Raji (cell line): ENCODE measurements at regions not wholly inside any gene's neighbourhood (a gene's known extent, or its start where the extent isn't known, plus 50 kb on each side); places are given as distances from the start of the nearest gene placed in this dataset.

Experiments
- POLR2A ChIP-seq: IDR thresholded peaks from 2 replicates; pipeline ENCODE4 v1.6.1; 2011; ENCODE audit warnings: low read depth, low read length, control low read depth; ENCODE audit not compliant: insufficient read depth

- TF ChIP-seq POLR2A = no peak
These were observed 131.7 kb downstream of the PSAT1 start for GRCh38 chr9:78428640-78429039.

GRCh38 chr9:78430387-78430786 lies 133.5 kb downstream of the PSAT1 start:
- no peak for TF ChIP-seq POLR2A

GRCh38 chr9:78436873-78437272 lies 139.9 kb downstream of the PSAT1 start:
- TF ChIP-seq POLR2A = no peak

GRCh38 chr9:78437296-78437695 lies 140.4 kb downstream of the PSAT1 start:
- TF ChIP-seq POLR2A = no peak

GRCh38 chr9:78437806-78438205 lies 140.9 kb downstream of the PSAT1 start:
- TF ChIP-seq POLR2A = no peak

- TF ChIP-seq POLR2A = no peak
These were observed 141.3 kb downstream of the PSAT1 start for GRCh38 chr9:78438211-78438610.

GRCh38 chr9:78438780-78439179 lies 141.9 kb downstream of the PSAT1 start:
- TF ChIP-seq POLR2A = no peak

GRCh38 chr9:78439190-78439865 lies 142.4 kb downstream of the PSAT1 start:
- TF ChIP-seq POLR2A = no peak

- TF ChIP-seq POLR2A = no peak
These were observed 143.2 kb downstream of the PSAT1 start for GRCh38 chr9:78439866-78440830.

- no peak for TF ChIP-seq POLR2A
These were observed 144.5 kb downstream of the PSAT1 start for GRCh38 chr9:78441396-78441795.

GRCh38 chr9:78441822-78442431 lies 145.0 kb downstream of the PSAT1 start:
- no peak for TF ChIP-seq POLR2A

- TF ChIP-seq POLR2A = no peak
These were observed 147.0 kb downstream of the PSAT1 start for GRCh38 chr9:78443946-78444345.

GRCh38 chr9:78448960-78449673 lies 152.2 kb downstream of the PSAT1 start:
- no peak for TF ChIP-seq POLR2A

GRCh38 chr9:78453450-78453849 lies 156.5 kb downstream of the PSAT1 start:
- TF ChIP-seq POLR2A = no peak

GRCh38 chr9:78462611-78463010 lies 165.7 kb downstream of the PSAT1 start:
- no peak for TF ChIP-seq POLR2A
